Liver (tissue), 8 donors: ENCODE measurements at regions not wholly inside any gene's neighbourhood (a gene's known extent, or its start where the extent isn't known, plus 50 kb on each side); places are given as distances from the start of the nearest gene placed in this dataset.

Experiments used
- DNase-seq: peaks from one replicate; pipeline ENCODE4 v3.0.0-alpha.2; 2017; ENCODE audit warnings: low spot score
- H3K27ac ChIP-seq, 2 donors: one replicate each; pipeline ENCODE4 v1.7.0; 2013; ENCODE audit warnings: inconsistent platforms in 2 of 2, low read length in 2 of 2, control low read depth in 1 of 2, low read depth in 1 of 2, mild to moderate bottlenecking in 1 of 2
- H3K27me3 ChIP-seq, 4 donors: one replicate each; pipeline versions ENCODE4 v1.6.1 to v1.7.0; 2013; ENCODE audit warnings: low read length in 3 of 4, inconsistent platforms in 1 of 4, mild to moderate bottlenecking in 1 of 4, moderate library complexity in 1 of 4; ENCODE audit not compliant: control insufficient read depth in 4 of 4, insufficient read depth in 4 of 4
- H3K36me3 ChIP-seq, 4 donors: one replicate each; pipeline versions ENCODE4 v1.6.1 to v1.7.0; 2013; ENCODE audit warnings: low read length in 3 of 4, mild to moderate bottlenecking in 3 of 4, low read depth in 1 of 4, moderate library complexity in 1 of 4; ENCODE audit not compliant: control insufficient read depth in 4 of 4, insufficient read depth in 3 of 4
- H3K4me1 ChIP-seq, 4 donors: one replicate each; pipeline versions ENCODE4 v1.6.1 to v1.7.0; 2013; ENCODE audit warnings: low read length in 3 of 4, mild to moderate bottlenecking in 3 of 4, moderate library complexity in 1 of 4; ENCODE audit not compliant: control insufficient read depth in 4 of 4, insufficient read depth in 4 of 4
- H3K4me3 ChIP-seq, 3 donors: one replicate each; pipeline versions ENCODE4 v1.6.1 to v1.7.0; 2013; ENCODE audit warnings: low read length in 3 of 3, control low read depth in 1 of 3, low read depth in 1 of 3, mild to moderate bottlenecking in 1 of 3
- H3K9ac ChIP-seq, 2 donors: one replicate each; pipeline ENCODE4 v1.7.0; 2013; ENCODE audit warnings: low read length in 2 of 2, mild to moderate bottlenecking in 2 of 2, moderate library complexity in 2 of 2, control low read depth in 1 of 2, low read depth in 1 of 2
- H3K9me3 ChIP-seq, 4 donors: one replicate each; pipeline versions ENCODE4 v1.6.1 to v1.7.0; 2013; ENCODE audit warnings: low read length in 3 of 4; ENCODE audit not compliant: control insufficient read depth in 4 of 4
- ATF3 ChIP-seq: IDR thresholded peaks from 2 replicates; pipeline ENCODE4 v1.6.1; 2016; ENCODE audit warnings: antibody characterized with exemption
- CTCF ChIP-seq: fragments of 150-350 bp; IDR thresholded peaks from 2 replicates; pipeline ENCODE4 v1.5.1; 2017; ENCODE audit warnings: improper control_type of control experiment, low read depth, low read length; ENCODE audit not compliant: missing input control
- EGR1 ChIP-seq, 2 donors: IDR thresholded peaks; 2 replicates each; pipeline ENCODE4 v1.6.1; 2016 to 2018; ENCODE audit warnings: antibody characterized with exemption in 2 of 2, low read depth in 2 of 2
- FOXA1 ChIP-seq: IDR thresholded peaks from 2 replicates; pipeline ENCODE4 v1.6.1; 2016; ENCODE audit warnings: antibody characterized with exemption
- FOXA2 ChIP-seq: IDR thresholded peaks from 2 replicates; pipeline ENCODE4 v1.6.1; 2016; ENCODE audit warnings: antibody characterized with exemption
- GABPA ChIP-seq, 2 donors: IDR thresholded peaks in 1 of 2; conservative IDR thresholded peaks in 1 of 2; 2 replicates each; pipeline ENCODE4 v1.6.1; 2016; ENCODE audit warnings: antibody characterized with exemption in 2 of 2, mild to moderate bottlenecking in 1 of 2, moderate library complexity in 1 of 2
- HNF4A ChIP-seq, 2 donors: conservative IDR thresholded peaks; 2 replicates each; pipeline ENCODE4 v1.6.1; 2016; ENCODE audit warnings: antibody characterized with exemption in 2 of 2, mild to moderate bottlenecking in 2 of 2
- HNF4G ChIP-seq: IDR thresholded peaks from 2 replicates; pipeline ENCODE4 v1.6.1; 2016; ENCODE audit warnings: antibody characterized with exemption
- MAX ChIP-seq: IDR thresholded peaks from 2 replicates; pipeline ENCODE4 v1.6.1; 2016; ENCODE audit warnings: antibody characterized with exemption
- NR2F2 ChIP-seq: IDR thresholded peaks from 2 replicates; pipeline ENCODE4 v1.6.1; 2016; ENCODE audit warnings: antibody characterized with exemption
- RAD21 ChIP-seq, 2 donors: IDR thresholded peaks; 2 replicates each; pipeline ENCODE4 v1.6.1; 2016; ENCODE audit warnings: antibody characterized with exemption in 2 of 2, mild to moderate bottlenecking in 2 of 2
- REST ChIP-seq: IDR thresholded peaks from 2 replicates; pipeline ENCODE4 v1.6.1; 2016; ENCODE audit warnings: antibody characterized with exemption, mild to moderate bottlenecking
- RXRA ChIP-seq, 2 donors: IDR thresholded peaks; 2 replicates each; pipeline ENCODE4 v1.6.1; 2017 to 2018; ENCODE audit warnings: antibody characterized with exemption in 2 of 2, mild to moderate bottlenecking in 1 of 2
- SP1 ChIP-seq: IDR thresholded peaks from 2 replicates; pipeline ENCODE4 v1.6.1; 2018; ENCODE audit warnings: antibody characterized with exemption, mild to moderate bottlenecking
- YY1 ChIP-seq: IDR thresholded peaks from 2 replicates; pipeline ENCODE4 v1.6.1; 2016; ENCODE audit warnings: antibody characterized with exemption, mild to moderate bottlenecking
- ZBTB33 ChIP-seq: IDR thresholded peaks from 2 replicates; pipeline ENCODE4 v1.6.1; 2016; ENCODE audit warnings: antibody characterized with exemption
- WGBS: extraction: QIAGEN DNeasy Blood & Tissue Kit; methylation state at CpG from one replicate; pipeline ENCODE4 v1.1.7; 2013; 5-methylcytosine and 5-hydroxymethylcytosine counted together
- donor health status: healthy.
- donor health status: healthy.
- donor health status: healthy.
- donor health status: healthy.
- donor health status: healthy.

GRCh38 chr6:16927205-16927604, 165.9 kb upstream of the ATXN1 start (continued):
- TF ChIP-seq GABPA (IDR thresholded peaks at IDR 0.05 in 1 of 2, conservative IDR thresholded peaks at IDR 0.05 in 1 of 2) (no peak), MAX (no peak), HNF4A (conservative IDR thresholded peaks at IDR 0.05) (no peak), RAD21 (IDR thresholded peaks at IDR 0.05) (no peak), REST (no peak)

GRCh38 chr6:16925461-16925860, 164.2 kb upstream of the ATXN1 start:
- no peaks in the 10 kb centered on the region for H3K27me3 ChIP-seq
- no peak overlapping the region for H3K9ac ChIP-seq
- H3K9me3 ChIP-seq, result no peaks in the 10 kb centered on the region
- WGBS, result 92% methylated on average over 4 of the region's 4 CpGs
- no peaks in the 10 kb centered on the region for H3K36me3 ChIP-seq
- TF ChIP-seq CTCF, result no peak
- TF ChIP-seq MAX, result no peak
- TF ChIP-seq ATF3, result no peak
- TF ChIP-seq HNF4G, result no peak
- no peak for TF ChIP-seq NR2F2
- TF ChIP-seq RXRA (IDR thresholded peaks at IDR 0.05), result no peak
- TF ChIP-seq ZBTB33, result no peak
- TF ChIP-seq EGR1 (IDR thresholded peaks at IDR 0.05; ENCODE audit: low read depth in 2 of 2), result no peak
- TF ChIP-seq FOXA2, result no peak
- TF ChIP-seq YY1, result no peak
- TF ChIP-seq HNF4A (conservative IDR thresholded peaks at IDR 0.05), result no peak
- no peak for TF ChIP-seq SP1
- no peak for TF ChIP-seq FOXA1
- H3K4me3 ChIP-seq, result no peak overlapping the region
- no peak for DNase-seq
- no peak overlapping the region for H3K27ac ChIP-seq
- peaks cover 3 to 19% (median 15%) of the 10 kb centered on the region in 4 donors for H3K4me1 ChIP-seq
